ENCODE measurements at regions not wholly inside any gene's neighbourhood (a gene's known extent, or its start where the extent isn't known, plus 50 kb on each side); places are given as distances from the start of the nearest gene placed in this dataset.

GRCh38 chr14:30295980-30296379 is 263.0 kb upstream of the G2E3 start:
- H3K4me3 ChIP-seq (replicated peaks in 1 of 2; ENCODE audit: low read depth in 2 of 2, low read length in 2 of 2): no peak overlapping the region
- no peak for DNase-seq (ENCODE audit: low read depth in 2 of 2)
- no peak for TF ChIP-seq CTCF (IDR thresholded peaks at IDR 0.05; ENCODE audit: low read depth, low read length)

GRCh38 chr14:30296931-30297405 is 262.0 kb upstream of the G2E3 start:
- no peak for DNase-seq (ENCODE audit: low read depth in 2 of 2)
- no peak overlapping the region for H3K4me3 ChIP-seq (replicated peaks in 1 of 2; ENCODE audit: low read depth in 2 of 2, low read length in 2 of 2)

GRCh38 chr14:30297876-30298795 is 260.8 kb upstream of the G2E3 start:
- TF ChIP-seq CTCF (IDR thresholded peaks at IDR 0.05; ENCODE audit: low read depth, low read length): no peak
- DNase-seq (ENCODE audit: low read depth in 2 of 2): no peak

More at GRCh38 chr14:30296931-30297405, 262.0 kb upstream of the G2E3 start:
- no peak for TF ChIP-seq CTCF (IDR thresholded peaks at IDR 0.05; ENCODE audit: low read depth, low read length)

GRCh38 chr14:30299915-30300314 is 259.0 kb upstream of the G2E3 start:
- peak; percentile 34 to 39 for DNase-seq (ENCODE audit: low read depth in 2 of 2)
- no peak overlapping the region for H3K4me3 ChIP-seq (replicated peaks in 1 of 2; ENCODE audit: low read depth in 2 of 2, low read length in 2 of 2)
- no peak for TF ChIP-seq CTCF (IDR thresholded peaks at IDR 0.05; ENCODE audit: low read depth, low read length)

More at GRCh38 chr14:30297876-30298795, 260.8 kb upstream of the G2E3 start:
- no peak overlapping the region for H3K4me3 ChIP-seq (replicated peaks in 1 of 2; ENCODE audit: low read depth in 2 of 2, low read length in 2 of 2)

- no peak for DNase-seq (ENCODE audit: low read depth in 2 of 2)
Observed at GRCh38 chr14:30303350-30303749, 255.6 kb upstream of the G2E3 start.

GRCh38 chr14:30305346-30305745 is 253.6 kb upstream of the G2E3 start:
- no peak for DNase-seq (ENCODE audit: low read depth in 2 of 2)
- no peak overlapping the region for H3K4me3 ChIP-seq (replicated peaks in 1 of 2; ENCODE audit: low read depth in 2 of 2, low read length in 2 of 2)
- no peak for TF ChIP-seq CTCF (IDR thresholded peaks at IDR 0.05; ENCODE audit: low read depth, low read length)

More at GRCh38 chr14:30303350-30303749, 255.6 kb upstream of the G2E3 start:
- H3K4me3 ChIP-seq (replicated peaks in 1 of 2; ENCODE audit: low read depth in 2 of 2, low read length in 2 of 2): no peak overlapping the region
- TF ChIP-seq CTCF (IDR thresholded peaks at IDR 0.05; ENCODE audit: low read depth, low read length): no peak

All from cardiac fibroblast (primary cell).